ENCODE measurements at regions not wholly inside any gene's neighbourhood (a gene's known extent, or its start where the extent isn't known, plus 50 kb on each side); places are given as distances from the start of the nearest gene placed in this dataset.
"Not testable (repeated sequence)": the region's sequence is repeated elsewhere in the genome, so short reads cannot be mapped to it uniquely, and the experiment has no call there.

GRCh38 chr1:229162825-229163515 is 107.9 kb upstream of the RAB4A start:
- no peak overlapping the region for H3K27ac ChIP-seq (ENCODE audit: low read depth)
- H3K36me3 ChIP-seq (ENCODE audit: insufficient read depth): no peaks in the 10 kb centered on the region
- no peaks in the 10 kb centered on the region for H3K4me1 ChIP-seq (ENCODE audit: insufficient read depth)
- DNase-seq (ENCODE audit: extremely low spot score): no peak
- 88% methylated on average over 11 of the region's 11 CpGs for WGBS
- no peak overlapping the region for H3K4me3 ChIP-seq (ENCODE audit: low read depth, low read length)

- H3K4me3 ChIP-seq (ENCODE audit: low read depth, low read length): no peak overlapping the region
- H3K36me3 ChIP-seq (ENCODE audit: insufficient read depth): no peaks in the 10 kb centered on the region
- H3K27ac ChIP-seq (ENCODE audit: low read depth): no peak overlapping the region
- WGBS: 84% methylated on average over 1 of the region's 1 CpG
- no peak for DNase-seq (ENCODE audit: extremely low spot score)
- H3K4me1 ChIP-seq (ENCODE audit: insufficient read depth): no peaks in the 10 kb centered on the region
Measured at GRCh38 chr1:229164348-229164747, 106.6 kb upstream of the RAB4A start.

GRCh38 chr1:229164836-229165735 is 105.8 kb upstream of the RAB4A start:
- no peaks in the 10 kb centered on the region for H3K36me3 ChIP-seq (ENCODE audit: insufficient read depth)
- DNase-seq (ENCODE audit: extremely low spot score): no peak
- no peak overlapping the region for H3K27ac ChIP-seq (ENCODE audit: low read depth)
- H3K4me1 ChIP-seq (ENCODE audit: insufficient read depth): no peaks in the 10 kb centered on the region
- no peak overlapping the region for H3K4me3 ChIP-seq (ENCODE audit: low read depth, low read length)
- 66% methylated on average over 12 of the region's 12 CpGs for WGBS

GRCh38 chr1:229167318-229167717 is 103.6 kb upstream of the RAB4A start:
- Histone ChIP-seq H3K4me3 (ENCODE audit: low read depth, low read length) (no peak overlapping the region), H3K4me1 (ENCODE audit: insufficient read depth) (no peaks in the 10 kb centered on the region), H3K27ac (ENCODE audit: low read depth) (no peak overlapping the region), H3K36me3 (ENCODE audit: insufficient read depth) (no peaks in the 10 kb centered on the region)
- 70% methylated on average over 4 of the region's 4 CpGs for WGBS
- DNase-seq (ENCODE audit: extremely low spot score): no peak

- Histone ChIP-seq H3K4me3 (ENCODE audit: low read depth, low read length) (no peak overlapping the region), H3K27ac (ENCODE audit: low read depth) (no peak overlapping the region), H3K36me3 (ENCODE audit: insufficient read depth) (no peaks in the 10 kb centered on the region), H3K4me1 (ENCODE audit: insufficient read depth) (no peaks in the 10 kb centered on the region)
- DNase-seq (ENCODE audit: extremely low spot score): no peak
- 83% methylated on average over 1 of the region's 1 CpG for WGBS
Measured at GRCh38 chr1:229169399-229169798, 101.5 kb upstream of the RAB4A start.

- 83% methylated on average over 12 of the region's 12 CpGs for WGBS
Measured at GRCh38 chr1:229170274-229170673, 100.6 kb upstream of the RAB4A start.

GRCh38 chr1:229170778-229171505 is 100.0 kb upstream of the RAB4A start:
- WGBS: 87% methylated on average over 8 of the region's 8 CpGs
- DNase-seq (ENCODE audit: extremely low spot score): no peak
- Histone ChIP-seq H3K27ac (ENCODE audit: low read depth) (no peak overlapping the region), H3K36me3 (ENCODE audit: insufficient read depth) (no peaks in the 10 kb centered on the region), H3K4me1 (ENCODE audit: insufficient read depth) (no peaks in the 10 kb centered on the region), H3K4me3 (ENCODE audit: low read depth, low read length) (no peak overlapping the region)

More at GRCh38 chr1:229170274-229170673, 100.6 kb upstream of the RAB4A start:
- no peak for DNase-seq (ENCODE audit: extremely low spot score)
- Histone ChIP-seq H3K4me1 (ENCODE audit: insufficient read depth) (no peaks in the 10 kb centered on the region), H3K4me3 (ENCODE audit: low read depth, low read length) (no peak overlapping the region), H3K36me3 (ENCODE audit: insufficient read depth) (no peaks in the 10 kb centered on the region), H3K27ac (ENCODE audit: low read depth) (no peak overlapping the region)

GRCh38 chr1:229171934-229172333 is 99.0 kb upstream of the RAB4A start:
- H3K27ac ChIP-seq (ENCODE audit: low read depth): no peak overlapping the region
- no peaks in the 10 kb centered on the region for H3K4me1 ChIP-seq (ENCODE audit: insufficient read depth)
- H3K4me3 ChIP-seq (ENCODE audit: low read depth, low read length): no peak overlapping the region
- DNase-seq (ENCODE audit: extremely low spot score): no peak
- H3K36me3 ChIP-seq (ENCODE audit: insufficient read depth): no peaks in the 10 kb centered on the region
- WGBS: 64% methylated on average over 4 of the region's 4 CpGs

GRCh38 chr1:229173491-229174476 is 97.1 kb upstream of the RAB4A start:
- not testable (repeated sequence) for H3K4me3 ChIP-seq (ENCODE audit: low read depth, low read length); H3K4me1 ChIP-seq (ENCODE audit: insufficient read depth); H3K27ac ChIP-seq (ENCODE audit: low read depth); H3K36me3 ChIP-seq (ENCODE audit: insufficient read depth); DNase-seq (ENCODE audit: extremely low spot score)
- WGBS: 89% methylated on average over 14 of the region's 14 CpGs

- H3K36me3 ChIP-seq (ENCODE audit: insufficient read depth); H3K27ac ChIP-seq (ENCODE audit: low read depth); H3K4me3 ChIP-seq (ENCODE audit: low read depth, low read length); DNase-seq (ENCODE audit: extremely low spot score); H3K4me1 ChIP-seq (ENCODE audit: insufficient read depth): not testable (repeated sequence)
- WGBS: 85% methylated on average over 11 of the region's 11 CpGs
Measured at GRCh38 chr1:229175297-229175696, 95.6 kb upstream of the RAB4A start.

GRCh38 chr1:229176457-229176856 is 94.5 kb upstream of the RAB4A start:
- H3K27ac ChIP-seq (ENCODE audit: low read depth); DNase-seq (ENCODE audit: extremely low spot score); H3K4me3 ChIP-seq (ENCODE audit: low read depth, low read length); H3K36me3 ChIP-seq (ENCODE audit: insufficient read depth); H3K4me1 ChIP-seq (ENCODE audit: insufficient read depth): not testable (repeated sequence)
- WGBS: 36% methylated on average over 6 of the region's 6 CpGs

- 82% methylated on average over 8 of the region's 8 CpGs for WGBS
- Histone ChIP-seq H3K4me1 (ENCODE audit: insufficient read depth) (no peaks in the 10 kb centered on the region), H3K36me3 (ENCODE audit: insufficient read depth) (no peaks in the 10 kb centered on the region), H3K27ac (ENCODE audit: low read depth) (no peak overlapping the region), H3K4me3 (ENCODE audit: low read depth, low read length) (no peak overlapping the region)
- no peak for DNase-seq (ENCODE audit: extremely low spot score)
Measured at GRCh38 chr1:229180161-229180560, 90.8 kb upstream of the RAB4A start.

GRCh38 chr1:229181419-229181818 is 89.5 kb upstream of the RAB4A start:
- H3K27ac ChIP-seq (ENCODE audit: low read depth): no peak overlapping the region

More at GRCh38 chr1:229181419-229181818, 89.5 kb upstream of the RAB4A start:
- 92% methylated on average over 2 of the region's 2 CpGs for WGBS
- no peak for DNase-seq (ENCODE audit: extremely low spot score)
- Histone ChIP-seq H3K4me1 (ENCODE audit: insufficient read depth) (no peaks in the 10 kb centered on the region), H3K36me3 (ENCODE audit: insufficient read depth) (no peaks in the 10 kb centered on the region), H3K4me3 (ENCODE audit: low read depth, low read length) (no peak overlapping the region)
